Activated T-helper 17 cell treated with anti-CD3 and anti-CD28 coated beads, Interleukin-2, amount 50 U/mL, for 72 hours (primary cell): ENCODE measurements at regions not wholly inside any gene's neighbourhood (a gene's known extent, or its start where the extent isn't known, plus 50 kb on each side); places are given as distances from the start of the nearest gene placed in this dataset.

Experiments
- ATAC-seq: fragments of 150-1000 bp; cut with Tn5 transposase; replicated peaks from 2 replicates; pipeline ENCODE4 v1.10.0; 2021; ENCODE audit warnings: mild to moderate bottlenecking, moderate library complexity
- H3K27ac Mint-ChIP-seq: one replicate; pipeline ENCODE4 v1.8.0; 2022; ENCODE audit warnings: mixed read lengths
- H3K27me3 Mint-ChIP-seq: one replicate; pipeline ENCODE4 v1.8.0; 2022; ENCODE audit warnings: mixed read lengths
- H3K36me3 Mint-ChIP-seq: one replicate; pipeline ENCODE4 v1.8.0; 2022; ENCODE audit warnings: low read depth, mild to moderate bottlenecking, mixed read lengths
- H3K4me1 Mint-ChIP-seq: one replicate; pipeline ENCODE4 v1.8.0; 2022; ENCODE audit warnings: mixed read lengths
- H3K4me3 Mint-ChIP-seq: one replicate; pipeline ENCODE4 v1.8.0; 2022; ENCODE audit warnings: mild to moderate bottlenecking, mixed read lengths
- H3K9me3 Mint-ChIP-seq: one replicate; pipeline ENCODE4 v1.8.0; 2022; ENCODE audit warnings: mixed read lengths

- no peak overlapping the region for H3K4me3 Mint-ChIP-seq
- H3K27ac Mint-ChIP-seq: no peak overlapping the region
- H3K9me3 Mint-ChIP-seq: no peaks in the 10 kb centered on the region
- no peaks in the 10 kb centered on the region for H3K4me1 Mint-ChIP-seq
- no peak for ATAC-seq
- no peaks in the 10 kb centered on the region for H3K36me3 Mint-ChIP-seq
- peaks cover 6% of the 10 kb centered on the region for H3K27me3 Mint-ChIP-seq
These were observed 230.7 kb downstream of the ZNF516 start for GRCh38 chr18:76264198-76264875.

- Mint-ChIP-seq H3K9me3 (no peaks in the 10 kb centered on the region), H3K4me3 (no peak overlapping the region)
These were observed 231.7 kb downstream of the ZNF516 start for GRCh38 chr18:76263046-76264005.

GRCh38 chr18:76260941-76261472 lies 234.0 kb downstream of the ZNF516 start:
- H3K27me3 Mint-ChIP-seq: peaks cover 7% of the 10 kb centered on the region
- no peak overlapping the region for H3K4me3 Mint-ChIP-seq
- no peaks in the 10 kb centered on the region for H3K9me3 Mint-ChIP-seq
- ATAC-seq: no peak
- no peaks in the 10 kb centered on the region for H3K36me3 Mint-ChIP-seq
- H3K4me1 Mint-ChIP-seq: no peaks in the 10 kb centered on the region
- H3K27ac Mint-ChIP-seq: no peak overlapping the region

More at GRCh38 chr18:76263046-76264005, 231.7 kb downstream of the ZNF516 start:
- peaks cover 6% of the 10 kb centered on the region for H3K27me3 Mint-ChIP-seq
- no peak overlapping the region for H3K27ac Mint-ChIP-seq
- no peaks in the 10 kb centered on the region for H3K36me3 Mint-ChIP-seq
- ATAC-seq: no peak
- no peaks in the 10 kb centered on the region for H3K4me1 Mint-ChIP-seq

- H3K27ac Mint-ChIP-seq: no peak overlapping the region
- no peak for ATAC-seq
- H3K4me3 Mint-ChIP-seq: no peak overlapping the region
- H3K4me1 Mint-ChIP-seq: no peaks in the 10 kb centered on the region
- no peaks in the 10 kb centered on the region for H3K9me3 Mint-ChIP-seq
- peaks cover 11% of the 10 kb centered on the region for H3K27me3 Mint-ChIP-seq
- H3K36me3 Mint-ChIP-seq: no peaks in the 10 kb centered on the region
These were observed 235.3 kb downstream of the ZNF516 start for GRCh38 chr18:76259711-76260110.

GRCh38 chr18:76259096-76259495 lies 235.9 kb downstream of the ZNF516 start:
- no peaks in the 10 kb centered on the region for H3K4me1 Mint-ChIP-seq
- ATAC-seq: no peak
- H3K27me3 Mint-ChIP-seq: peaks cover 11% of the 10 kb centered on the region
- H3K4me3 Mint-ChIP-seq: no peak overlapping the region
- H3K27ac Mint-ChIP-seq: no peak overlapping the region
- no peaks in the 10 kb centered on the region for H3K36me3 Mint-ChIP-seq
- no peaks in the 10 kb centered on the region for H3K9me3 Mint-ChIP-seq

- Mint-ChIP-seq H3K4me3 (no peak overlapping the region), H3K27me3 (peaks cover 11% of the 10 kb centered on the region), H3K9me3 (no peaks in the 10 kb centered on the region), H3K27ac (no peak overlapping the region), H3K4me1 (no peaks in the 10 kb centered on the region), H3K36me3 (no peaks in the 10 kb centered on the region)
- no peak for ATAC-seq
These were observed 236.8 kb downstream of the ZNF516 start for GRCh38 chr18:76258209-76258608.

GRCh38 chr18:76255070-76255683 lies 239.9 kb downstream of the ZNF516 start:
- H3K27me3 Mint-ChIP-seq: peaks cover 11% of the 10 kb centered on the region
- no peaks in the 10 kb centered on the region for H3K36me3 Mint-ChIP-seq
- H3K27ac Mint-ChIP-seq: no peak overlapping the region
- ATAC-seq: no peak
- H3K9me3 Mint-ChIP-seq: no peaks in the 10 kb centered on the region
- H3K4me1 Mint-ChIP-seq: no peaks in the 10 kb centered on the region
- H3K4me3 Mint-ChIP-seq: no peak overlapping the region

- Mint-ChIP-seq H3K9me3 (no peaks in the 10 kb centered on the region), H3K4me1 (no peaks in the 10 kb centered on the region), H3K4me3 (no peak overlapping the region), H3K27ac (no peak overlapping the region), H3K36me3 (no peaks in the 10 kb centered on the region), H3K27me3 (peaks cover 11% of the 10 kb centered on the region)
- ATAC-seq: no peak
These were observed 242.2 kb downstream of the ZNF516 start for GRCh38 chr18:76252880-76253279.

GRCh38 chr18:76252139-76252538 lies 242.9 kb downstream of the ZNF516 start:
- Mint-ChIP-seq H3K4me3 (no peak overlapping the region), H3K9me3 (no peaks in the 10 kb centered on the region), H3K27ac (no peak overlapping the region)

GRCh38 chr18:76251691-76252090 lies 243.4 kb downstream of the ZNF516 start:
- Mint-ChIP-seq H3K27ac (no peak overlapping the region), H3K27me3 (peaks cover 11% of the 10 kb centered on the region), H3K4me3 (no peak overlapping the region), H3K36me3 (no peaks in the 10 kb centered on the region), H3K4me1 (no peaks in the 10 kb centered on the region), H3K9me3 (no peaks in the 10 kb centered on the region)
- no peak for ATAC-seq

More at GRCh38 chr18:76252139-76252538, 242.9 kb downstream of the ZNF516 start:
- no peak for ATAC-seq
- H3K27me3 Mint-ChIP-seq: peaks cover 11% of the 10 kb centered on the region
- H3K36me3 Mint-ChIP-seq: no peaks in the 10 kb centered on the region
- no peaks in the 10 kb centered on the region for H3K4me1 Mint-ChIP-seq

- Mint-ChIP-seq H3K9me3 (no peaks in the 10 kb centered on the region), H3K27me3 (no peaks in the 10 kb centered on the region), H3K4me1 (no peaks in the 10 kb centered on the region), H3K27ac (no peak overlapping the region), H3K4me3 (no peak overlapping the region), H3K36me3 (no peaks in the 10 kb centered on the region)
- no peak for ATAC-seq
These were observed 248.5 kb downstream of the ZNF516 start for GRCh38 chr18:76246590-76246989.

- ATAC-seq: no peak
- no peaks in the 10 kb centered on the region for H3K36me3 Mint-ChIP-seq
- H3K4me3 Mint-ChIP-seq: no peak overlapping the region
- peaks cover 13% of the 10 kb centered on the region for H3K9me3 Mint-ChIP-seq
- H3K27me3 Mint-ChIP-seq: peaks cover 14% of the 10 kb centered on the region
- no peaks in the 10 kb centered on the region for H3K4me1 Mint-ChIP-seq
- no peak overlapping the region for H3K27ac Mint-ChIP-seq
These were observed 260.4 kb downstream of the ZNF516 start for GRCh38 chr18:76234676-76235060.

GRCh38 chr18:76233876-76234675 lies 261.0 kb downstream of the ZNF516 start:
- H3K9me3 Mint-ChIP-seq: peaks cover 13% of the 10 kb centered on the region
- H3K27me3 Mint-ChIP-seq: peaks cover 17% of the 10 kb centered on the region
- no peak for ATAC-seq
- H3K36me3 Mint-ChIP-seq: no peaks in the 10 kb centered on the region
- H3K27ac Mint-ChIP-seq: no peak overlapping the region
- H3K4me3 Mint-ChIP-seq: no peak overlapping the region
- H3K4me1 Mint-ChIP-seq: no peaks in the 10 kb centered on the region

- no peak for ATAC-seq
- no peaks in the 10 kb centered on the region for H3K4me1 Mint-ChIP-seq
- H3K9me3 Mint-ChIP-seq: peaks cover 13% of the 10 kb centered on the region
- no peaks in the 10 kb centered on the region for H3K36me3 Mint-ChIP-seq
- H3K4me3 Mint-ChIP-seq: no peak overlapping the region
- no peak overlapping the region for H3K27ac Mint-ChIP-seq
- H3K27me3 Mint-ChIP-seq: peaks cover 17% of the 10 kb centered on the region
These were observed 261.6 kb downstream of the ZNF516 start for GRCh38 chr18:76233406-76233805.
